ENCODE measurements at regions not wholly inside any gene's neighbourhood (a gene's known extent, or its start where the extent isn't known, plus 50 kb on each side); places are given as distances from the start of the nearest gene placed in this dataset.

- H3K4me3 Mint-ChIP-seq (ENCODE audit: unreplicated experiment) = no peak overlapping the region
- H3K9me3 Mint-ChIP-seq (ENCODE audit: unreplicated experiment) = no peaks in the 10 kb centered on the region
- no peak overlapping the region for H3K27ac ChIP-seq (ENCODE audit: low read depth, low read length)
- FAIRE-seq (no peak), DNase-seq (ENCODE audit: low read depth) (no peak)
- H3K4me2 ChIP-seq (ENCODE audit: low read length) = no peak overlapping the region
- H3K36me3 ChIP-seq (ENCODE audit: insufficient read depth, low read length) = no peaks in the 10 kb centered on the region
- no peaks in the 10 kb centered on the region for H3K27me3 ChIP-seq (ENCODE audit: insufficient read depth, low read length)
- H3K27ac Mint-ChIP-seq (ENCODE audit: unreplicated experiment) = no peak overlapping the region
- no peak overlapping the region for H2AFZ ChIP-seq (ENCODE audit: low read depth, low read length)
- H3K9me3 ChIP-seq (ENCODE audit: insufficient read depth, low read depth, low read length) = no peaks in the 10 kb centered on the region
- H3K9ac ChIP-seq (ENCODE audit: low read length) = no peak overlapping the region
- peaks cover 3% of the 10 kb centered on the region for H3K4me1 Mint-ChIP-seq (ENCODE audit: low read depth, unreplicated experiment)
- no peaks in the 10 kb centered on the region for H3K27me3 Mint-ChIP-seq (ENCODE audit: low read depth, unreplicated experiment)
- no peak overlapping the region for H3K4me3 ChIP-seq (ENCODE audit: insufficient read depth, low read depth, low read length)
- H3K36me3 Mint-ChIP-seq (ENCODE audit: low read depth, unreplicated experiment) = no peaks in the 10 kb centered on the region
- TF ChIP-seq, protein P1, sequence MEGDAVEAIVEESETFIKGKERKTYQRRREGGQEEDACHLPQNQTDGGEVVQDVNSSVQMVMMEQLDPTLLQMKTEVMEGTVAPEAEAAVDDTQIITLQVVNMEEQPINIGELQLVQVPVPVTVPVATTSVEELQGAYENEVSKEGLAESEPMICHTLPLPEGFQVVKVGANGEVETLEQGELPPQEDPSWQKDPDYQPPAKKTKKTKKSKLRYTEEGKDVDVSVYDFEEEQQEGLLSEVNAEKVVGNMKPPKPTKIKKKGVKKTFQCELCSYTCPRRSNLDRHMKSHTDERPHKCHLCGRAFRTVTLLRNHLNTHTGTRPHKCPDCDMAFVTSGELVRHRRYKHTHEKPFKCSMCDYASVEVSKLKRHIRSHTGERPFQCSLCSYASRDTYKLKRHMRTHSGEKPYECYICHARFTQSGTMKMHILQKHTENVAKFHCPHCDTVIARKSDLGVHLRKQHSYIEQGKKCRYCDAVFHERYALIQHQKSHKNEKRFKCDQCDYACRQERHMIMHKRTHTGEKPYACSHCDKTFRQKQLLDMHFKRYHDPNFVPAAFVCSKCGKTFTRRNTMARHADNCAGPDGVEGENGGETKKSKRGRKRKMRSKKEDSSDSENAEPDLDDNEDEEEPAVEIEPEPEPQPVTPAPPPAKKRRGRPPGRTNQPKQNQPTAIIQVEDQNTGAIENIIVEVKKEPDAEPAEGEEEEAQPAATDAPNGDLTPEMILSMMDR (IDR thresholded peaks at IDR 0.05; ENCODE audit: insufficient read depth, low read depth, low read length) = no peak
- no peak for TF ChIP-seq EZH2 (IDR thresholded peaks at IDR 0.05; ENCODE audit: insufficient read depth, low read length)
- H3K79me2 ChIP-seq (ENCODE audit: insufficient read depth, low read length) = no peaks in the 10 kb centered on the region
- no peaks in the 10 kb centered on the region for H4K20me1 ChIP-seq (ENCODE audit: insufficient read depth, low read length)
- no peaks in the 10 kb centered on the region for H3K4me1 ChIP-seq (ENCODE audit: insufficient read depth, low read length)
These were observed 310.0 kb downstream of the RBM26 start for GRCh38 chr13:79096099-79096498.

DNA sequence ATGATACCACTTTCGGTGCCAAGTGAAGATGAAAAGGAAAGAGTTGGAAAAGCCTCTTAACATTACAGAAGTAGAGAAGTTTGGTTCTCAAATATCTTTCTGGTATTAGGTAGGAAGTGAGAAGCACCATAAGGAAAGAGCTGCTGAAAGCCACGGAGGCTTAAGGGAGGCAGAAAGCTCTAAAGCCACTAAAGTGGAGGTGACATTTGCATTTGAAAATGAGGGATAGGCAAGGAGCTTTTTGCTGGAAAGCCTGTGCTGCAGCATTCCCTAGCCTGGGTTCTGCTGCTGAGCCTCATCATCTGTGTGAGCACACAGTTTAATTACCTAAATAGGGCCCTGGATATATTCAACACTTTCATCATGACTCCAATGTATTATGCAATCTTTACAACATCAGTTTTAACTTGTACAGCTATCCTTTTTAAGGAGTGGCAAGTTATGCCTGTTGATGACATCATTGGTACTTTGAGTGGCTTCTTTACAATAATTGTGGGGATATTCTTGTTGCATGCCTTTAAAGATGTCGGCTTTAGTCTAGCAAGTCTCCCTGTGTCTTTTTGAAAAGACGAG is 315.4 kb downstream of the RBM26 start:
- Histone ChIP-seq H3K4me3 (ENCODE audit: insufficient read depth, low read depth, low read length) (no peak overlapping the region), H3K4me2 (ENCODE audit: low read length) (no peak overlapping the region), H2AFZ (ENCODE audit: low read depth, low read length) (no peak overlapping the region), H3K4me1 (ENCODE audit: insufficient read depth, low read length) (no peaks in the 10 kb centered on the region), H3K9ac (ENCODE audit: low read length) (no peak overlapping the region), H4K20me1 (ENCODE audit: insufficient read depth, low read length) (no peaks in the 10 kb centered on the region), H3K27me3 (ENCODE audit: insufficient read depth, low read length) (no peaks in the 10 kb centered on the region), H3K36me3 (ENCODE audit: insufficient read depth, low read length) (no peaks in the 10 kb centered on the region), H3K27ac (ENCODE audit: low read depth, low read length) (no peak overlapping the region), H3K79me2 (ENCODE audit: insufficient read depth, low read length) (no peaks in the 10 kb centered on the region), H3K9me3 (ENCODE audit: insufficient read depth, low read depth, low read length) (no peaks in the 10 kb centered on the region)
- Mint-ChIP-seq H3K27me3 (ENCODE audit: low read depth, unreplicated experiment) (no peaks in the 10 kb centered on the region), H3K36me3 (ENCODE audit: low read depth, unreplicated experiment) (no peaks in the 10 kb centered on the region), H3K27ac (ENCODE audit: unreplicated experiment) (no peak overlapping the region), H3K4me1 (ENCODE audit: low read depth, unreplicated experiment) (no peaks in the 10 kb centered on the region), H3K4me3 (ENCODE audit: unreplicated experiment) (no peak overlapping the region), H3K9me3 (ENCODE audit: unreplicated experiment) (no peaks in the 10 kb centered on the region)
- DNase-seq (ENCODE audit: low read depth) (no peak), FAIRE-seq (no peak)
- TF ChIP-seq, protein P1 (IDR thresholded peaks at IDR 0.05; ENCODE audit: insufficient read depth, low read depth, low read length) = no peak
- TF ChIP-seq EZH2 (IDR thresholded peaks at IDR 0.05; ENCODE audit: insufficient read depth, low read length) = no peak

DNA sequence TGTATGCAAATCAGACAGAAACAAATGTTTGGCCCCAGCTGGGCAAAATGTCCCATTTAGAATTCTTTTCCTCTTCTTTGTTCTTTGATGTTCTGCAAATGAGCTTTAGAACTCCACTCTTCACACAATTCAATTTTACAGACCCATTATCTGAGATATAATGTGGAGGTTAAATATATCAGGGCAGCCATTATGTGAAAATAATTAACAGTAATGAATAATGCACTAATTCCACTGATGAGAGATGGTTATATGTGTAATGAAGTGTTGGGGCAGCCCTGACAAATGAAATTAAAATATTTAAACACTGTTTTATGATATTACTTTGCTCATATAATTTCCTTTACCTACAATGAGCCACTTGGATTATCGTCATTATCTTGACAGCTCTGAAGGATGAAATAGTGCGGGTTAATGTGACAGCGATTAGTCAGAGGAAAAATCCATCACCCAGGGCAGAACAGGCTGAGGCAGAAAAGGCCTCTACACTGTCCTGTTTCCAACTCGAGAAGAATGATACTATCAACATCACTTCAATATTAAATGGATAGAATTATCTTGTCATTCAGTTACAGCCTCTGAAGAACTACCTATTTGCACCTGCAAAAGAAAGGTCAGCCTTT is 321.1 kb downstream of the RBM26 start:
- H3K27me3 Mint-ChIP-seq (ENCODE audit: low read depth, unreplicated experiment) = no peaks in the 10 kb centered on the region
- H3K4me3 ChIP-seq (ENCODE audit: insufficient read depth, low read depth, low read length) = no peak overlapping the region
- H3K27me3 ChIP-seq (ENCODE audit: insufficient read depth, low read length) = no peaks in the 10 kb centered on the region
- H2AFZ ChIP-seq (ENCODE audit: low read depth, low read length) = no peak overlapping the region
- no peak overlapping the region for H3K4me2 ChIP-seq (ENCODE audit: low read length)
- H4K20me1 ChIP-seq (ENCODE audit: insufficient read depth, low read length) = no peaks in the 10 kb centered on the region
- no peaks in the 10 kb centered on the region for H3K4me1 ChIP-seq (ENCODE audit: insufficient read depth, low read length)
- no peak overlapping the region for H3K27ac ChIP-seq (ENCODE audit: low read depth, low read length)
- no peaks in the 10 kb centered on the region for H3K9me3 Mint-ChIP-seq (ENCODE audit: unreplicated experiment)
- no peaks in the 10 kb centered on the region for H3K36me3 ChIP-seq (ENCODE audit: insufficient read depth, low read length)
- H3K9ac ChIP-seq (ENCODE audit: low read length) = no peak overlapping the region
- no peak overlapping the region for H3K27ac Mint-ChIP-seq (ENCODE audit: unreplicated experiment)
- no peaks in the 10 kb centered on the region for H3K4me1 Mint-ChIP-seq (ENCODE audit: low read depth, unreplicated experiment)
- H3K9me3 ChIP-seq (ENCODE audit: insufficient read depth, low read depth, low read length) = no peaks in the 10 kb centered on the region
- H3K4me3 Mint-ChIP-seq (ENCODE audit: unreplicated experiment) = no peak overlapping the region
- H3K79me2 ChIP-seq (ENCODE audit: insufficient read depth, low read length) = no peaks in the 10 kb centered on the region
- DNase-seq (ENCODE audit: low read depth) = no peak
- no peak for TF ChIP-seq EZH2 (IDR thresholded peaks at IDR 0.05; ENCODE audit: insufficient read depth, low read length)
- TF ChIP-seq, protein P1 (IDR thresholded peaks at IDR 0.05; ENCODE audit: insufficient read depth, low read depth, low read length) = no peak
- H3K36me3 Mint-ChIP-seq (ENCODE audit: low read depth, unreplicated experiment) = no peaks in the 10 kb centered on the region
- FAIRE-seq = no peak

All from astrocyte (in vitro differentiated cells and primary cell).